H7 (cell line): ENCODE measurements at regions not wholly inside any gene's neighbourhood (a gene's known extent, or its start where the extent isn't known, plus 50 kb on each side); places are given as distances from the start of the nearest gene placed in this dataset.
"Not testable (repeated sequence)": the region's sequence is repeated elsewhere in the genome, so short reads cannot be mapped to it uniquely, and the experiment has no call there.

Experiments
- DNase-seq: peaks from one replicate; pipeline ENCODE4 v3.0.0; 2012
- H3K27me3 ChIP-seq: 2 replicates; pipeline ENCODE4 v1.6.0; 2011; ENCODE audit warnings: mild to moderate bottlenecking, low read length; ENCODE audit not compliant: control insufficient read depth, insufficient read depth
- H3K36me3 ChIP-seq: replicated peaks from 2 replicates; pipeline ENCODE4 v1.5.1; 2011; ENCODE audit warnings: low read length; ENCODE audit not compliant: control insufficient read depth, insufficient read depth
- H3K4me3 ChIP-seq: 2 replicates; pipeline ENCODE4 v1.5.1; 2011; ENCODE audit warnings: low read depth, mild to moderate bottlenecking, control low read depth, low read length, moderate library complexity; ENCODE audit not compliant: insufficient read depth

- Histone ChIP-seq H3K36me3 (no peaks in the 10 kb centered on the region), H3K4me3 (no peak overlapping the region), H3K27me3 (no peaks in the 10 kb centered on the region)
- no peak for DNase-seq
Observed at GRCh38 chr6:144416773-144417172, 131.6 kb downstream of the UTRN start.

GRCh38 chr6:144417681-144418080 lies 132.5 kb downstream of the UTRN start:
- Histone ChIP-seq H3K4me3 (no peak overlapping the region), H3K27me3 (no peaks in the 10 kb centered on the region), H3K36me3 (no peaks in the 10 kb centered on the region)
- no peak for DNase-seq

DNA sequence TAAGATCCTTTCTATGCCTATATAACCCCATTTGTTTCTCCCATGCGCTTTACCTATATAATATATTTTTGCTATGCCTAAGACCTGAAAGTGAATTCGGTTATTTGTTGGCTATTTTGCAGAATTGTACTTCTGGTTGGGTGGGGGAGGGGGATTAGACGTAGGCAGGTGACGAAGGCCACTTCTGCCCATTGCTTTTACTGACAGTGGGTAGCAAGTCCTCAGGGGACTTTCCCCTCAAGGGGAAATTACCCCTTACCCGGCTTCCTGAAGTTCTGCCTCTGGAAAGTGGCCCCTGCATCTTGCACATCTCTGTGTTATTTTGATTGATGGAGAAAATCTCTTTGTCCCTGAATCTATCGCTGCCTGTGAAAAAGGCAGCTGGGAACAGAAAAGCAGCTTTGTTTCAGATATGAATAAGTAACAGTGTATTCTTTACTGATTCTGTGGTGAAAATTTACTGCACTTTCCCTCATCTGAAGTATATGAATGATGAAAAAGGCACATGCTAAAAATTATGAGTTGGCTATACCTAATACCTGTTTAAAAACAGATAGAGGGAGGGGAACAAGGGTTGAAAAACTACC lies 133.9 kb downstream of the UTRN start:
- Histone ChIP-seq H3K36me3 (peaks cover under 1% of the 10 kb centered on the region; the same call in 1 of the 2 replicates), H3K4me3 (no peak overlapping the region), H3K27me3 (no peaks in the 10 kb centered on the region)
- no peak for DNase-seq

DNA sequence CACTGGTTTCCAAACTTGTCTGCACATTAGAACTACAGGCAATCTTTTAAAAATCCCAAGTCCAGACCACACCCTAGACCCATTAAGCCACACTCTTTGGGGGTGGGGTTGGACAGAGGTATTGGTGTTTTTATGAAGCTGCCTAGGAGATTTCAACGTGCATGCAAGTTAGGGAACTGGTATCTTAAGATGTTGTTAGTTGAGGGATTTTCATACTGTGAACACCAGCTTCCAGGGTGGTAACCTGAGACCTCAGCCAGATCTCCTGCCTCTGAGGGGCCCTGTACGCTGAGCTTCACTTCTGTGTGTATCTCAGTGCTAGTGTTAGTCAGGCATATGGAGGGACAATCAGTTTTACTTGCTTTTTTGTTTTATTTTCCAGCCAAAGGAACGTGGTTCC lies 138.0 kb downstream of the UTRN start:
- no peak overlapping the region for H3K4me3 ChIP-seq
- peak; percentile 19 for DNase-seq
- no peaks in the 10 kb centered on the region for H3K27me3 ChIP-seq
- H3K36me3 ChIP-seq = peaks cover 5% of the 10 kb centered on the region

DNA sequence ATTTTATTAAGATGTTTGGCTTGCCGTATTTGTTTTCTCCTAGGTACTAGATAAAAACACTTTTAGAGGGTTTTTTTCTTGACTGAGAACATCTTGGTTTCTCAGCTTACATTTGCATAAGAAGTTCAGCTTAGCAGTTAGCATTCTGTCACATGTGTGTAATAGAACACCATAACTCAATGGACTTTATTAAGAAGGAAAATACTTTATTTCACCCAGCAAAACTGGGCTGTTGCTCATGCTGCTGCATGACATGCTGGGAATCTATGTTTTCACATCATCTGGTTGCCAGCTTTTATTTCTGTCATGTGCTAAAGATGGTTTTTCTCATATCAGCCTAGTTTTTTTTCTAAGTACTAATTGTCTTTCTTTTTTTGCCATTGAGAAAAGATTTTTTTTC lies 144.6 kb downstream of the UTRN start:
- no peak for DNase-seq
- H3K36me3 ChIP-seq = peaks cover 2% of the 10 kb centered on the region
- no peak overlapping the region for H3K4me3 ChIP-seq
- no peaks in the 10 kb centered on the region for H3K27me3 ChIP-seq

DNA sequence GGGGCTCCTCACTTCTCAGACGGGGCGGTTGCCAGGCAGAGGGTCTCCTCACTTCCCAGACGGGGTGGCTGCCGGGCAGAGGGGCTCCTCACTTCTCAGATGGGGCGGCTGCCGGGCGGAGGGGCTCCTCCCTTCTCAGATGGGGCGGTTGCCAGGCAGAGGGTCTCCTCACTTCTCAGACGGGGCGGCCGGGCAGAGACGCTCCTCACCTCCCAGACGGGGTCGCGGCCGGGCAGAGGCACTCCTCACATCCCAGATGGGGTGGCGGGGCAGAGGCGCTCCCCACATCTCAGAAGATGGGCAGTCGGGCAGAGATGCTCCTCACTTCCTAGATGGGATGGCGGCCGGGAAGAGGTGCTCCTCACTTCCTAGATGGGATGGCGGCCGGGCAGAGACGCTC lies 148.3 kb downstream of the UTRN start:
- not testable (repeated sequence) for H3K36me3 ChIP-seq, H3K27me3 ChIP-seq, DNase-seq, H3K4me3 ChIP-seq

DNA sequence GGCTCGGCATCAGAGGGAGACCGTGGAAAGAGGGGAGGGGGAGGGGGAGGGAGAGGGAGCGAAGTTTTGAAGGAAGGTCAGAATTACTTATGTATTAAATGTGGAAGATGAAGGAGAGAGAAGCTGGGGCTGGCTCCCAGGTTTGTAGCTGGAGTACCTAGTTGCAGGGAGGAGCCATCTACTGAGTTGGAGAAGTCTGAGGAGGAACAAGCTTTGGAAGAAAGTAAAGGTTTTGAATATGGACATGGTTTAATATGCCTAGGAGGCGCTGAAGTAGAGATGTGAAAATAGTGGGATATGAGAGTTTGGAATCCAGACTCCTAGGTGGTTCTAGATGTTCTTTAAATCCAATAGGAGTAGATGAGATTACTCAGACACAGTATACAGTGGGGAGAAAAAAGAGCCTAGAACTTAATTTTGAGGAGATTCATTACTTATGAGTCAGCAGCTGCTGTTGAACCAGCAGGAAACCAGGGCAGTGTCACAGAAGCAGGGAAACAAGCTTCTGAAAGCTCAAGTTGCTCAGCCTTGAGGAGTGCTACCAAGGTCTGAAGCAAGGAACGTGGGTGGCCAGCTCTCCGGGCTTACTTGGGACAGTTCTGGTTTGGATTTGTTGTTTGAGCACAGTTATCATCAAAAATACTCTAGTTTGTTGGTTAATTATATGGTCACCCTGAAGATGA lies 149.3 kb downstream of the UTRN start:
- H3K4me3 ChIP-seq = no peak overlapping the region
- DNase-seq = no peak
- no peaks in the 10 kb centered on the region for H3K27me3 ChIP-seq
- H3K36me3 ChIP-seq = peaks cover 6% of the 10 kb centered on the region

DNA sequence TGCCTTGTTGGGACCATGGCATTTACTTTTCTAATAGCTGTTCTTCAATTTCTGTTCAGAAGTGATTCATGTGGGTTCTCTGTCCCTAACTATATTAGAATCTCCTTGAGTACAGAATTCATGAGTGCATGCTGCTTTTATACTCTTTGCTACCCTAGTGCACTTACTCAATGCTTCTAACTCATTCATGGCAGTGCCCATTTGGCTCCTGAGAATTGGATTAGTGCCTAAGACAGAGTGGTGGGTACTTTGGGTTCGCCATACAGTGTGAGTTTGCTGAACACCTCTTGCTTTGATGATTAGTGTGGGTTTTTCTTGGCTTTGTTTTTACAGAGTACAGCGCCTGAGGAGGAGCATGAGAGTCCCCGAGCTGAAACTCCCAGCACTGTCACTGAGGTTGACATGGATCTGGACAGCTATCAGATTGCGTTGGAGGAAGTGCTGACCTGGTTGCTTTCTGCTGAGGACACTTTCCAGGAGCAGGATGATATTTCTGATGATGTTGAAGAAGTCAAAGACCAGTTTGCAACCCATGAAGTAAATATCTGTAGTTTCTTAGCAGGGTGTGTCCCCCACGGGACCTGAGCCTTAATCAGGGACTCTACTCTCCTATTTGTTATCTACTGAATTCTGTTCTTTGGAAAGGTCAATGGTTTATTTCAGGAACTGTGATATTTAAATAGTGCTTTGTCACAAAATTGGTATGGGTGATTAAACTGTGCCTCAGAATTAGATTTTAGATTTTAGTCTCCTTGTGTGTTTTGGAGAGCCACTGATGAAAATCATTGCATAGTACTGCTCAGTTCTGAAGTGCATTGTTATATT lies 150.7 kb downstream of the UTRN start:
- Histone ChIP-seq H3K36me3 (peaks cover 12% of the 10 kb centered on the region), H3K27me3 (no peaks in the 10 kb centered on the region), H3K4me3 (no peak overlapping the region)
- DNase-seq = no peak

DNA sequence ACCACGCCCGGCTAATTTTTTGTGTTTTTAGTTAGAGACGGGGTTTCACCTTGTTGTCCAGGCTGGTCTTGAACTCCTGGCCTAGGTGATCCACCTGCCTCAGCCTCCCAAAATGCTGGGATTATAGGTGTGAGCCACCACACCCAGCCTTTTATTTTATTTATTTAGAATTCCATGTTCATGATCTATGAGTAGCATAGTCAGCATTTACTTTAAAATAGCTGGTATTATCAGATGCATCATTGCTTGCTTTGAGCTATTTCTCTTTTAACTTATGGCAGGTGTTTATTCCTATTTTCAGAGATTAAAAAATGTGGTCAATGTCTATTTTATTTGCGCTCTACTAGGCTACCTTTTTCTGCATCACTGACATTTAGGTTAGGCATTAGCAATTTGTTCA lies 152.0 kb downstream of the UTRN start:
- Histone ChIP-seq H3K4me3 (no peak overlapping the region), H3K36me3 (peaks cover 21% of the 10 kb centered on the region), H3K27me3 (no peaks in the 10 kb centered on the region)
- DNase-seq = no peak

GRCh38 chr6:144438103-144438502 lies 153.0 kb downstream of the UTRN start:
- H3K4me3 ChIP-seq = no peak overlapping the region
- no peaks in the 10 kb centered on the region for H3K27me3 ChIP-seq
- no peak for DNase-seq
- peaks cover 27% of the 10 kb centered on the region for H3K36me3 ChIP-seq

GRCh38 chr6:144439016-144439415 lies 153.9 kb downstream of the UTRN start:
- peaks cover 27% of the 10 kb centered on the region for H3K36me3 ChIP-seq
- H3K27me3 ChIP-seq = no peaks in the 10 kb centered on the region
- DNase-seq = no peak
- H3K4me3 ChIP-seq = no peak overlapping the region

DNA sequence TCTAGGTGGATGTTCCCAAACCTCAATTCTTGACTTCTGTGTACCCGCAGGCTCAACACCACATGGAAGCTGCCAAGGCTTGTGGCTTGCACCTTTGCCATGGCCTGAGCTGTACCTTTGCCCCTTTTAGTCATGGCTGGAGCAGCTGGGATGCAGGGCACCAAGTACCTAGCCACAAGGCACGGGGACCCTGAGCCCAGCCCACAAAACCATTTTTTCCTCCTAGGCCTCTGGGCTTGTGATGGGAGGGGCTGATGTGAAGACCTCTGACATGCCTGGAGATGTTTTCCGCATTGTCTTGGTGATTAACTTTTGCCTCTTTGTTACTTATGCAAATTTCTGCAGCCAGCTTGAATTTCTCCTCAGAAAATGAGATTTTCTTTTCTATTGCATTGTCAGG lies 156.7 kb downstream of the UTRN start:
- H3K27me3 ChIP-seq, H3K4me3 ChIP-seq, DNase-seq: not testable (repeated sequence)
- H3K36me3 ChIP-seq = peaks cover 26% of the 10 kb centered on the region

DNA sequence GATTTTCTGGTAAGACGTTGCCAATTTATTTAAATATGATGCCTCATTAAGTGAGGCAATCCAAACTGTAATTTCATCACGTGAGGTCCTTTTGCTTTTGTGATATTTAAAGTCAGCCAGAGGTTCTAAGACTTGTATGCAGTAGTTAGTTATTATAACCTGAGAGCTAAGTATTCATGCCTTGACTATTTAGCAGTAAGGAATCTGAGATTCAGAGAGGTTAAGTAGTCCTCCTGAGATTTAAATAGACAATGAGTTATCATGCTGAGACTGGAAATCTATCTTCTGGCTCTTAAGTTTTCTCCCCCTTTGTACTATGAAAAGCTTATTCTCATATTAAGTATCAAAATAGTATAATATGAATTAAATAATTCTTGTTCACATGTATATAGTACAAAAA lies 158.0 kb downstream of the UTRN start:
- DNase-seq = no peak
- H3K27me3 ChIP-seq = no peaks in the 10 kb centered on the region
- no peak overlapping the region for H3K4me3 ChIP-seq
- peaks cover 24% of the 10 kb centered on the region for H3K36me3 ChIP-seq

DNA sequence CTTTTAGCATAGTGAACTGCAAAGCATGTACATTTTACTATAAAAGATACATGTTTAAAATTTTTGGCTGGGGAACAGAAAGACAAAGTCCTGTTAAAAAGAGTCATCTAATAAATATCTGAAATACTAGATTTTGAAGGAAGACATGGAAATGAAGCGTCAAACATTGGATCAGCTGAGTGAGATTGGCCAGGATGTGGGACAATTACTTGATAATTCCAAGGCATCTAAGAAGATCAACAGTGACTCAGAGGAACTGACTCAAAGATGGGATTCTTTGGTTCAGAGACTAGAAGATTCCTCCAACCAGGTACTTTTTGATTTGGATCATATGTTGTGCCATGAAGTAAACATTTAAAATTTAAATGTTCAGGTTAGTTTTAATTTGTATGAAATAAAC lies 162.3 kb downstream of the UTRN start:
- Histone ChIP-seq H3K36me3 (peaks cover 5% of the 10 kb centered on the region), H3K27me3 (no peaks in the 10 kb centered on the region)

DNA sequence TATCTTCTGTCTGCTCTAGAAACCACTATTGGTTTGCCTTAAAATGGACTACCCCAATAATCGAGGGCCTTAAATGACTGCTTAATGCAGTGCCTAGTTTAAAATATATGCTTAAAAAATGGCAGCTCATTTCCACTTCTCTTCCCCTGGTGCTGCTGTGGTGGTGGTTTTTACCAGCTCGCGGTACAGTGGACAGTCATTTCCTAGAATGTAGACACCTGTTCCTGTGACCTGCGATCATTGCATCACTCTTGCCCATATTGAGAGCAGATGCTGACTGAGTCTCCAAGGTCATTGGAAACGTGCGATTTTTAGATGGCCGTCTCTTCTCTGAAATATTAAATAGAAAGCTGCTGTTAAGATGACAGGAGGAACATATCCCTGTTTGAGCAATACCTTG lies 164.1 kb downstream of the UTRN start:
- Histone ChIP-seq H3K4me3 (no peak overlapping the region), H3K36me3 (peaks cover 3% of the 10 kb centered on the region), H3K27me3 (no peaks in the 10 kb centered on the region)
- DNase-seq = no peak

More for the DNA sequence above, 162.3 kb downstream of the UTRN start:
- H3K4me3 ChIP-seq = no peak overlapping the region
- no peak for DNase-seq
